HL-60 (cell line): ENCODE measurements at regions not wholly inside any gene's neighbourhood (a gene's known extent, or its start where the extent isn't known, plus 50 kb on each side); places are given as distances from the start of the nearest gene placed in this dataset.

ENCODE experiments used
- GABPA ChIP-seq: IDR thresholded peaks from 2 replicates; pipeline ENCODE4 v1.6.1; 2012; ENCODE audit warnings: low read depth
- POLR2AphosphoS5 ChIP-seq: IDR thresholded peaks from 2 replicates; pipeline ENCODE4 v1.6.1; 2012; ENCODE audit warnings: low read depth
- REST ChIP-seq: IDR thresholded peaks from 2 replicates; pipeline ENCODE4 v1.6.1; 2012; ENCODE audit warnings: low read depth; ENCODE audit not compliant: insufficient replicate concordance
- SPI1 ChIP-seq: IDR thresholded peaks from 2 replicates; pipeline ENCODE4 v1.6.1; 2012; ENCODE audit warnings: low read depth, mild to moderate bottlenecking, borderline replicate concordance
- TF ChIP-seq, protein P1 (sequence below): IDR thresholded peaks from one replicate; pipeline ENCODE4 v1.5.1; 2011; ENCODE audit warnings: low read length, control low read depth, inconsistent platforms; ENCODE audit not compliant: insufficient read depth

- TF ChIP-seq, protein P1, sequence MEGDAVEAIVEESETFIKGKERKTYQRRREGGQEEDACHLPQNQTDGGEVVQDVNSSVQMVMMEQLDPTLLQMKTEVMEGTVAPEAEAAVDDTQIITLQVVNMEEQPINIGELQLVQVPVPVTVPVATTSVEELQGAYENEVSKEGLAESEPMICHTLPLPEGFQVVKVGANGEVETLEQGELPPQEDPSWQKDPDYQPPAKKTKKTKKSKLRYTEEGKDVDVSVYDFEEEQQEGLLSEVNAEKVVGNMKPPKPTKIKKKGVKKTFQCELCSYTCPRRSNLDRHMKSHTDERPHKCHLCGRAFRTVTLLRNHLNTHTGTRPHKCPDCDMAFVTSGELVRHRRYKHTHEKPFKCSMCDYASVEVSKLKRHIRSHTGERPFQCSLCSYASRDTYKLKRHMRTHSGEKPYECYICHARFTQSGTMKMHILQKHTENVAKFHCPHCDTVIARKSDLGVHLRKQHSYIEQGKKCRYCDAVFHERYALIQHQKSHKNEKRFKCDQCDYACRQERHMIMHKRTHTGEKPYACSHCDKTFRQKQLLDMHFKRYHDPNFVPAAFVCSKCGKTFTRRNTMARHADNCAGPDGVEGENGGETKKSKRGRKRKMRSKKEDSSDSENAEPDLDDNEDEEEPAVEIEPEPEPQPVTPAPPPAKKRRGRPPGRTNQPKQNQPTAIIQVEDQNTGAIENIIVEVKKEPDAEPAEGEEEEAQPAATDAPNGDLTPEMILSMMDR: no peak
- TF ChIP-seq GABPA: no peak
- TF ChIP-seq REST: no peak
- TF ChIP-seq POLR2AphosphoS5: no peak
- no peak for TF ChIP-seq SPI1
Observed at GRCh38 chr3:187949093-187949820, 204.0 kb upstream of the BCL6 start.
